ENCODE measurements at regions not wholly inside any gene's neighbourhood (a gene's known extent, or its start where the extent isn't known, plus 50 kb on each side); places are given as distances from the start of the nearest gene placed in this dataset.
"Not testable (repeated sequence)": the region's sequence is repeated elsewhere in the genome, so short reads cannot be mapped to it uniquely, and the experiment has no call there.

DNA sequence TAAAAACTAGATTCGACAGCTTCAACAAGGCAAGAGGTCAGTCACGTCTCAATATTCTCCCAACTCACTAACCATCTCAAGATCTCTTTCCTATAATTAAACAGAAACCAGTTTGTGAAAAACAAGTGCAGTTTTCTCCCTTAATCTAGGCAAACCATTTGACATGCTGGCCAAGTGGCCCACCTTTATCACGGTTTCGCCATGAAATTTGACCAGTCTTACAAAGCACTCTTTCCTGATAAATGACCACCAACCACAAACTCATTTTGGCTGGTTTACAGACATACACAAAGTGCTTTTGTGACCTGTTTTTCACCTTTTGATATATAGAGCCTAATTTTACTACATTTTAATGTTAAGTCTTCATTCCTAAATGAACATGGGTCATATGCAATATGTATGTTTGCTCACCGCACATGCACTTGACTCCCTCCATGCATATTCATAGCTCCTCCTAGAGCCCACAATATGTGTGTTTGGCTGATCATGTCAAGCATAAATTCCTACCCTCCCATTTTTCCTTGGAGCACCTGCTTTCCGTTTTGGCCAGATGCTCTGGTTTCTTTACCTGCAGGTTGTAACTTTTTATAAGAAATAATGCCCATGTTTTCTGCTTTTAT, 385.1 kb downstream of the RAD51AP2 start:
- Histone ChIP-seq H3K4me2 (no peak overlapping the region), H3K4me3 (no peak overlapping the region), H3F3A (ENCODE audit: low read depth) (no peaks in the 10 kb centered on the region), H3K4me1 (no peaks in the 10 kb centered on the region), H3K36me3 (no peaks in the 10 kb centered on the region), H2AFZ (replicated peaks) (no peak overlapping the region), H4K20me1 (ENCODE audit: low read depth) (no peaks in the 10 kb centered on the region), H3K79me2 (ENCODE audit: low read depth) (no peaks in the 10 kb centered on the region), H3K27me3 (no peaks in the 10 kb centered on the region), H3K9ac (no peak overlapping the region), H3K27ac (no peak overlapping the region), H3K9me3 (ENCODE audit: low read depth) (no peaks in the 10 kb centered on the region)
- Mint-ChIP-seq H3K4me1 (no peaks in the 10 kb centered on the region), H3K9me3 (no peaks in the 10 kb centered on the region), H3K36me3 (no peaks in the 10 kb centered on the region), H3K4me3 (no peak overlapping the region), H3K27me3 (ENCODE audit: insufficient read depth, low read depth) (no peaks in the 10 kb centered on the region), H3K27ac (no peak overlapping the region)
- no peak for TF ChIP-seq EZH2 (IDR thresholded peaks at IDR 0.05)
- TF ChIP-seq, protein P1, sequence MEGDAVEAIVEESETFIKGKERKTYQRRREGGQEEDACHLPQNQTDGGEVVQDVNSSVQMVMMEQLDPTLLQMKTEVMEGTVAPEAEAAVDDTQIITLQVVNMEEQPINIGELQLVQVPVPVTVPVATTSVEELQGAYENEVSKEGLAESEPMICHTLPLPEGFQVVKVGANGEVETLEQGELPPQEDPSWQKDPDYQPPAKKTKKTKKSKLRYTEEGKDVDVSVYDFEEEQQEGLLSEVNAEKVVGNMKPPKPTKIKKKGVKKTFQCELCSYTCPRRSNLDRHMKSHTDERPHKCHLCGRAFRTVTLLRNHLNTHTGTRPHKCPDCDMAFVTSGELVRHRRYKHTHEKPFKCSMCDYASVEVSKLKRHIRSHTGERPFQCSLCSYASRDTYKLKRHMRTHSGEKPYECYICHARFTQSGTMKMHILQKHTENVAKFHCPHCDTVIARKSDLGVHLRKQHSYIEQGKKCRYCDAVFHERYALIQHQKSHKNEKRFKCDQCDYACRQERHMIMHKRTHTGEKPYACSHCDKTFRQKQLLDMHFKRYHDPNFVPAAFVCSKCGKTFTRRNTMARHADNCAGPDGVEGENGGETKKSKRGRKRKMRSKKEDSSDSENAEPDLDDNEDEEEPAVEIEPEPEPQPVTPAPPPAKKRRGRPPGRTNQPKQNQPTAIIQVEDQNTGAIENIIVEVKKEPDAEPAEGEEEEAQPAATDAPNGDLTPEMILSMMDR (IDR thresholded peaks at IDR 0.05) = no peak
- no peak for TF ChIP-seq EZH2phosphoT487 (IDR thresholded peaks at IDR 0.05)
- DNase-seq (ENCODE audit: low spot score) = no peak

DNA sequence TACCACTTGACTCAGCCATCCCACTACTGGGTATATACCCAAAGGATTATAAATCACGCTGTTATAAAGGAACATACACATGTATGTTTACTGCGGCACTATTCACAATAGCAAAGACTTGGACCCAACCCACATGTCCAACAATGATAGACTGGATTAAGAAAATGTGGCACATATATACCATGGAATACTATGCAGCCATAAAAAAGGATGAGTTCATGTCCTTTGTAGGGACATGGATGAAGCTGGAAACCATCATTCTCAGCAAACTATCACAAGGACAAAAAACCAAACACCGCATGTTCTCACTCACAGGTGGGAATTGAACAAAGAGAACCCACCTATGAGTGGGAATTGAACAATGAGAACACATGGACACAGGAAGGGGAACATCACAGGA, 387.6 kb downstream of the RAD51AP2 start:
- not testable (repeated sequence) for H3K4me2 ChIP-seq; H3K4me3 ChIP-seq; H3K27ac Mint-ChIP-seq; H3K4me3 Mint-ChIP-seq; H3K9me3 ChIP-seq (ENCODE audit: low read depth); DNase-seq (ENCODE audit: low spot score); H3K36me3 Mint-ChIP-seq; H3K36me3 ChIP-seq; H3K4me1 Mint-ChIP-seq; H3K27me3 ChIP-seq; H3K9ac ChIP-seq; H3K4me1 ChIP-seq; H3K9me3 Mint-ChIP-seq; H2AFZ ChIP-seq (replicated peaks); H3F3A ChIP-seq (ENCODE audit: low read depth); H3K79me2 ChIP-seq (ENCODE audit: low read depth); H3K27me3 Mint-ChIP-seq (ENCODE audit: insufficient read depth, low read depth); H3K27ac ChIP-seq; H4K20me1 ChIP-seq (ENCODE audit: low read depth)

DNA sequence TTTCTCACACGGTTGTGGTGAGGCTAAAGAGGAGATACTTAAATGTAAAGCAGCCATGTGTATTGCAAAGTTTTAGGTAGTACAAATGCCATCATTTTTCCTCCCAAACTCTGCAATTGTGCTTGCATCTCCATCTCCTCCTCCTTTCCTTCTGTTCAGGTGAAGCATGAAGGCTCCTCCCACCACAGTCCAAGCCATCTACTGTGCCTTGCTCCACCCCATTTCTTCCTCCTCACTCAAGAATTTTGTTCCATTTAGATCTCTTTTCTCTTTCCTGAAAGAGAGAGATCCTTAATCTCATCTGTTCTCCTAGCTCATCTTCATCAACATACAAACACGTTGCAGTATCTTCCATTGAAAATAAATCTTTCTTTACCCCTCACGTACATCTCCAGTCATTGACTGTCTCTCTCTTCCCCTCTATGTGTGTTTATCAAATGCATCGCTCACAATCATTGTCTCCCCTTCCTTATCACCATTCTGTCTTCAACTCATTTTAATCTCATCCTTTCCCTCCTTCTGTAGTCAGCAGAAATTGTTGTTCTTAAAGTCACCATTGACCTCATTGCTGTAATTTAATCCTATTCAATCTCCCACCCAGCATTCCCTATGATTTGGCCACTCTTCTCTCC, 392.1 kb downstream of the RAD51AP2 start:
- H3F3A ChIP-seq (ENCODE audit: low read depth) = no peaks in the 10 kb centered on the region
- H3K4me2 ChIP-seq = no peak overlapping the region
- no peaks in the 10 kb centered on the region for H3K4me1 ChIP-seq
- H3K27ac Mint-ChIP-seq = no peak overlapping the region
- H4K20me1 ChIP-seq (ENCODE audit: low read depth) = no peaks in the 10 kb centered on the region
- TF ChIP-seq EZH2 (IDR thresholded peaks at IDR 0.05) = no peak
- TF ChIP-seq EZH2phosphoT487 (IDR thresholded peaks at IDR 0.05) = no peak
- TF ChIP-seq, protein P1 (IDR thresholded peaks at IDR 0.05) = no peak
- no peak overlapping the region for H3K4me3 ChIP-seq
- no peaks in the 10 kb centered on the region for H3K9me3 ChIP-seq (ENCODE audit: low read depth)
- H3K9ac ChIP-seq = no peak overlapping the region
- H3K4me3 Mint-ChIP-seq = no peak overlapping the region
- H2AFZ ChIP-seq (replicated peaks) = peak overlapping the region; percentile 64
- no peaks in the 10 kb centered on the region for H3K27me3 Mint-ChIP-seq (ENCODE audit: insufficient read depth, low read depth)
- H3K9me3 Mint-ChIP-seq = no peaks in the 10 kb centered on the region
- no peak overlapping the region for H3K27ac ChIP-seq
- no peaks in the 10 kb centered on the region for H3K79me2 ChIP-seq (ENCODE audit: low read depth)
- no peak for DNase-seq (ENCODE audit: low spot score)
- H3K36me3 ChIP-seq = no peaks in the 10 kb centered on the region
- no peaks in the 10 kb centered on the region for H3K36me3 Mint-ChIP-seq
- peaks cover 3% of the 10 kb centered on the region for H3K4me1 Mint-ChIP-seq
- H3K27me3 ChIP-seq = no peaks in the 10 kb centered on the region

DNA sequence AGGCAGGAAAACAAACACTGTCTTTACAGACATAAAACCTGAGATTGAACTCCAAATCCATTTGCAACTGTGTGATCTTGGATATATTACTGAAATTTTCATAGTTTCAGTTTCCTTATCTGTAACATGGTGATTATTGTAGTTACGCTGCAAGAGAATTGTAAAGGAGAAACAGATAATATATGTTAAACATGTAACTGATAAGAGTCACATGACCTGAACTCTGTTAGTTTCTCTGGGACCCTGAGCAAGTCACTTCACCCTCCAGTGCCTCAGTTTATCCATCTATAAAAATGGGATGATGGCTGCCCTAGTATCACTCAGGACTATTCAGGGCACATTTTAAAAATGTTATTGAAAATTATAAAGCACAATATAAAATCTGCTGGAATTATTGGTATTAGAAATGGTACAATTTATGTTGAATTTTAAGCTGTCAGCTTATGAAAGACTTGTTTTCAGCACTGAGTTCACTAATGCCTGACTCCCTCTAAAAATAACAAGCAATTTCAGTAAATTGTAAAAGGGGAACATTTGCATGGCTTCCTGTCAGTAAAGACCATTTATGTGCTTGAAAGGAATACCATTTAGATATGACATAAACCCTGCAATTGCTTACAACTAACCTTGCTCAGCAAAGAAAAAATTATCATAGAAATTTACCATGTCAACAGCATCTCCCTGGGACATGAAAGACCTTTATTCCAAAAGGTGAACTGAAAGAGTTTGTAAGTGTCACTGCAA, 393.5 kb downstream of the RAD51AP2 start:
- no peaks in the 10 kb centered on the region for H3K27me3 Mint-ChIP-seq (ENCODE audit: insufficient read depth, low read depth)
- H3K27me3 ChIP-seq = no peaks in the 10 kb centered on the region
- H3K4me1 Mint-ChIP-seq = peaks cover 3% of the 10 kb centered on the region
- no peak overlapping the region for H3K4me3 Mint-ChIP-seq
- no peaks in the 10 kb centered on the region for H3K9me3 Mint-ChIP-seq
- H3K27ac ChIP-seq = no peak overlapping the region
- no peaks in the 10 kb centered on the region for H3K79me2 ChIP-seq (ENCODE audit: low read depth)
- H3F3A ChIP-seq (ENCODE audit: low read depth) = no peaks in the 10 kb centered on the region
- H3K9me3 ChIP-seq (ENCODE audit: low read depth) = no peaks in the 10 kb centered on the region
- H3K9ac ChIP-seq = no peak overlapping the region
- no peak overlapping the region for H3K4me2 ChIP-seq
- no peaks in the 10 kb centered on the region for H3K4me1 ChIP-seq
- no peaks in the 10 kb centered on the region for H3K36me3 Mint-ChIP-seq
- no peak for DNase-seq (ENCODE audit: low spot score)
- no peaks in the 10 kb centered on the region for H4K20me1 ChIP-seq (ENCODE audit: low read depth)
- no peak overlapping the region for H3K27ac Mint-ChIP-seq
- H3K36me3 ChIP-seq = no peaks in the 10 kb centered on the region
- TF ChIP-seq, protein P1 (IDR thresholded peaks at IDR 0.05) = no peak
- TF ChIP-seq EZH2phosphoT487 (IDR thresholded peaks at IDR 0.05) (no peak), EZH2 (IDR thresholded peaks at IDR 0.05) (no peak)
- no peak overlapping the region for H2AFZ ChIP-seq (replicated peaks)
- no peak overlapping the region for H3K4me3 ChIP-seq

Data from neural progenitor cell (in vitro differentiated cells).